Neural progenitor cell (in vitro differentiated cells): ENCODE measurements at regions not wholly inside any gene's neighbourhood (a gene's known extent, or its start where the extent isn't known, plus 50 kb on each side); places are given as distances from the start of the nearest gene placed in this dataset.

ENCODE experiments used
- DNase-seq: peaks from one replicate; pipeline ENCODE4 v3.0.0-alpha.2; 2016; ENCODE audit warnings: low spot score
- H2AFZ ChIP-seq: fragments of 200-600 bp; sonication (generic); replicated peaks from 2 replicates; pipeline ENCODE4 v1.6.1; 2016; ENCODE audit warnings: antibody characterized with exemption
- H3F3A ChIP-seq: fragments of 200-600 bp; sonication (generic); 2 replicates; pipeline ENCODE4 v1.6.1; 2016; ENCODE audit warnings: antibody characterized with exemption, low read depth
- H3K27ac ChIP-seq: fragments of 200-600 bp; sonication (generic); 2 replicates; pipeline ENCODE4 v1.5.1; 2016; ENCODE audit warnings: mild to moderate bottlenecking
- H3K27me3 ChIP-seq: fragments of 200-600 bp; sonication (generic); 2 replicates; pipeline ENCODE4 v1.6.1; 2016; ENCODE audit warnings: mild to moderate bottlenecking, moderate library complexity
- H3K36me3 ChIP-seq: fragments of 200-600 bp; sonication (generic); 2 replicates; pipeline ENCODE4 v1.5.1; 2016
- H3K4me1 ChIP-seq: fragments of 200-600 bp; sonication (generic); 2 replicates; pipeline ENCODE4 v1.6.1; 2016; ENCODE audit warnings: mixed run types
- H3K4me2 ChIP-seq: fragments of 200-600 bp; sonication (generic); 2 replicates; pipeline ENCODE4 v1.6.1; 2016
- H3K4me3 ChIP-seq: fragments of 200-600 bp; sonication (generic); 2 replicates; pipeline ENCODE4 v1.5.1; 2016
- H3K79me2 ChIP-seq: fragments of 200-600 bp; sonication (generic); 2 replicates; pipeline ENCODE4 v1.6.1; 2016; ENCODE audit warnings: low read depth
- H3K9ac ChIP-seq: fragments of 200-600 bp; sonication (generic); 2 replicates; pipeline ENCODE4 v1.6.1; 2016
- H3K9me3 ChIP-seq: fragments of 200-600 bp; sonication (generic); 2 replicates; pipeline ENCODE4 v1.5.1; 2016; ENCODE audit warnings: low read depth
- H4K20me1 ChIP-seq: fragments of 200-600 bp; sonication (generic); 2 replicates; pipeline ENCODE4 v1.6.1; 2016; ENCODE audit warnings: low read depth
- H3K27ac Mint-ChIP-seq: 3 replicates; pipeline ENCODE4 v1.8.0; 2021; ENCODE audit warnings: mixed read lengths
- H3K27me3 Mint-ChIP-seq: 2 replicates; pipeline ENCODE4 v1.8.0; 2022; ENCODE audit warnings: low read depth, mild to moderate bottlenecking, inconsistent platforms, moderate library complexity, mixed read lengths; ENCODE audit not compliant: insufficient read depth
- H3K36me3 Mint-ChIP-seq: 3 replicates; pipeline ENCODE4 v1.8.0; 2021; ENCODE audit warnings: mixed read lengths
- H3K4me1 Mint-ChIP-seq: 3 replicates; pipeline ENCODE4 v1.8.0; 2021; ENCODE audit warnings: mixed read lengths
- H3K4me3 Mint-ChIP-seq: 3 replicates; pipeline ENCODE4 v1.8.0; 2021; ENCODE audit warnings: mild to moderate bottlenecking, moderate library complexity, mixed read lengths
- H3K9me3 Mint-ChIP-seq: 3 replicates; pipeline ENCODE4 v1.8.0; 2020; ENCODE audit warnings: mixed read lengths
- EZH2 ChIP-seq: fragments of 200-600 bp; sonication (generic); IDR thresholded peaks from 2 replicates; pipeline ENCODE4 v1.6.1; 2017; ENCODE audit warnings: antibody characterized with exemption, mild to moderate bottlenecking, moderate library complexity
- EZH2phosphoT487 ChIP-seq: fragments of 200-600 bp; sonication (generic); IDR thresholded peaks from 2 replicates; pipeline ENCODE4 v1.6.1; 2017; ENCODE audit warnings: antibody characterized with exemption
- TF ChIP-seq, protein P1 (sequence below): fragments of 200-600 bp; sonication (generic); IDR thresholded peaks from 2 replicates; pipeline ENCODE4 v1.5.1; 2017; ENCODE audit warnings: antibody characterized with exemption, mild to moderate bottlenecking

DNA sequence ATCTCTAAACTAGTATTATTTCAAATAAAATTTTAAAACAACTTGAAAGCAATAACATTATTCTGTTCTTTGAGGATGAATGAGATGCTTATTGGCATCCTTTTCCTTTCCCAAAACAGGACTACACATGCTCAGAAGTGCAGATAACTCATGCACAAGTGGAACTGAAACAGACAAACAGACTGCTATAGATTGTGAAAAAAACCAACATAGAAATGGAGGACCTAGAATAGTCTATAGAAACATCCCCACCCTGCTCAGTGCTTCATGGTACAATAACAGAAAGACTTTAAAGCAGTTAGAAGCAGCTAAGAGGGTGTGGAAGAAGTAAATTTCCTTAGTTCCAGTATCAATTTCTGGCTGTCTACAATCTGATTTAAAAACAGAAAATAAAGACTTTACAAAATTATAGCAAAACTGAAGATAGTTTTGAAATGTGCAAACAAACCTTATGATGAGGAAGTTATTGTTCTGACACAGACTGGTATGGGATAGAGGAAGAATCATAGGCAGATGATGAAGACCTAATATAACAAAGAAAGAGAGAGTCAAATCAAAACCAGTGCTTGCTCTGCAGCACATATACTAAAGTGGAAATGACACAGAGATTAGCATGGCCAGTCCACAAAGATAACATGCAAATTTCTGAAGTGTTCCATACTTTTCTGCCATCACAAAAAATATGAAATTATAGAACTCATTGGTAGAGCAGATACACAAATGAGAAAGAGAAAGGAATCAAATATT is 1025.4 kb downstream of the SQOR start:
- H3K27me3 ChIP-seq, result no peaks in the 10 kb centered on the region
- H3K27me3 Mint-ChIP-seq, result peaks cover 4% of the 10 kb centered on the region
- no peaks in the 10 kb centered on the region for H3K36me3 ChIP-seq
- H3K79me2 ChIP-seq, result no peaks in the 10 kb centered on the region
- H3K4me1 ChIP-seq, result peaks cover 10% of the 10 kb centered on the region
- no peaks in the 10 kb centered on the region for H4K20me1 ChIP-seq
- H3K36me3 Mint-ChIP-seq, result no peaks in the 10 kb centered on the region
- H2AFZ ChIP-seq, result no peak overlapping the region
- no peak overlapping the region for H3K27ac Mint-ChIP-seq
- TF ChIP-seq EZH2, result no peak
- TF ChIP-seq, protein P1, sequence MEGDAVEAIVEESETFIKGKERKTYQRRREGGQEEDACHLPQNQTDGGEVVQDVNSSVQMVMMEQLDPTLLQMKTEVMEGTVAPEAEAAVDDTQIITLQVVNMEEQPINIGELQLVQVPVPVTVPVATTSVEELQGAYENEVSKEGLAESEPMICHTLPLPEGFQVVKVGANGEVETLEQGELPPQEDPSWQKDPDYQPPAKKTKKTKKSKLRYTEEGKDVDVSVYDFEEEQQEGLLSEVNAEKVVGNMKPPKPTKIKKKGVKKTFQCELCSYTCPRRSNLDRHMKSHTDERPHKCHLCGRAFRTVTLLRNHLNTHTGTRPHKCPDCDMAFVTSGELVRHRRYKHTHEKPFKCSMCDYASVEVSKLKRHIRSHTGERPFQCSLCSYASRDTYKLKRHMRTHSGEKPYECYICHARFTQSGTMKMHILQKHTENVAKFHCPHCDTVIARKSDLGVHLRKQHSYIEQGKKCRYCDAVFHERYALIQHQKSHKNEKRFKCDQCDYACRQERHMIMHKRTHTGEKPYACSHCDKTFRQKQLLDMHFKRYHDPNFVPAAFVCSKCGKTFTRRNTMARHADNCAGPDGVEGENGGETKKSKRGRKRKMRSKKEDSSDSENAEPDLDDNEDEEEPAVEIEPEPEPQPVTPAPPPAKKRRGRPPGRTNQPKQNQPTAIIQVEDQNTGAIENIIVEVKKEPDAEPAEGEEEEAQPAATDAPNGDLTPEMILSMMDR, result no peak
- TF ChIP-seq EZH2phosphoT487, result no peak
- H3K9ac ChIP-seq, result no peak overlapping the region
- no peaks in the 10 kb centered on the region for H3K4me1 Mint-ChIP-seq
- H3K4me3 ChIP-seq, result no peak overlapping the region
- H3K4me3 Mint-ChIP-seq, result no peak overlapping the region
- H3K9me3 Mint-ChIP-seq, result no peaks in the 10 kb centered on the region
- no peak overlapping the region for H3K27ac ChIP-seq
- H3K9me3 ChIP-seq, result no peaks in the 10 kb centered on the region
- no peak for DNase-seq
- H3F3A ChIP-seq, result no peaks in the 10 kb centered on the region
- no peak overlapping the region for H3K4me2 ChIP-seq

DNA sequence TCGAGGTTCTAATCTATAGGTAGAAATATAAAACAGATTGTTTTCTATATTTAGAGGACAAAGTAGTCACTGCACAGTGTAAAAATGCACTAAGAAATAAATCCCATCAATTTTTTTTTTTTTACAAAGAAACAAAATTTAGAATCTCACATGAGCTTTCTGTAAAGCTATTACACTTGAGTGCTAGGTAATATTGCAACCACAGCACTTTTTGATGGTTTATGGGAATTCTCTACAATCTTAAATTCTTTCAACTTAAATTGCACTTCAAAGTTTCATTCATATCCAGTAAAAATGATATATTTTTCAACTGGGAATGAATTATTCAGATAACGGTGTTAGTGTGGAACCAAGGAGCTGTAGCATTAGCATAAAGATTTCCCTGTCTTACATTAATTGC is 1035.4 kb downstream of the SQOR start:
- H3K4me2 ChIP-seq, result no peak overlapping the region
- TF ChIP-seq EZH2, result no peak
- TF ChIP-seq, protein P1, result no peak
- no peak for TF ChIP-seq EZH2phosphoT487
- Mint-ChIP-seq H3K36me3 (no peaks in the 10 kb centered on the region), H3K4me3 (no peak overlapping the region), H3K27me3 (no peaks in the 10 kb centered on the region), H3K4me1 (peaks cover 4% of the 10 kb centered on the region), H3K9me3 (no peaks in the 10 kb centered on the region), H3K27ac (no peak overlapping the region)
- no peaks in the 10 kb centered on the region for H4K20me1 ChIP-seq
- H3F3A ChIP-seq, result no peaks in the 10 kb centered on the region
- H2AFZ ChIP-seq, result no peak overlapping the region
- H3K27me3 ChIP-seq, result no peaks in the 10 kb centered on the region
- H3K4me3 ChIP-seq, result no peak overlapping the region
- H3K79me2 ChIP-seq, result no peaks in the 10 kb centered on the region
- no peaks in the 10 kb centered on the region for H3K36me3 ChIP-seq
- no peaks in the 10 kb centered on the region for H3K9me3 ChIP-seq
- DNase-seq, result no peak
- H3K9ac ChIP-seq, result no peak overlapping the region
- H3K27ac ChIP-seq, result no peak overlapping the region
- no peaks in the 10 kb centered on the region for H3K4me1 ChIP-seq

DNA sequence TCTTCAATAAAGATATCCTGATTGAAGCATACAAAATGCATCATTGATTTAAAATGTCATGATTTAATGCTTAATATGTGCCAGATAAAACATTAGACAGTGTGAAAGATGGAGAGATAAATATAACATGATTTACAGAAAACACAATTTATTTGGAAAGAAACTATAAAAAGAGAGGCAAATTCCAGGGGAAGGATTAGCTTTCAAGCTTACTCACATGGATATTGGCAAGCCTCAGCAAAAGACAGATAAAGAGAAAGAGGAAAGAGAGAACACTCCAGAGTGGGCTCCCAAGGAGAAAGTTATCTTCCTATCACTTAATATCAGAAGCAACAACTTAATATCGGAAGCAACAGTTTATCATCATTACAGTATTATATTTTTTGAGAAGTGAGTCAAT is 1036.5 kb downstream of the SQOR start:
- no peak overlapping the region for H3K27ac Mint-ChIP-seq
- no peaks in the 10 kb centered on the region for H3F3A ChIP-seq
- DNase-seq, result no peak
- H3K4me3 Mint-ChIP-seq, result no peak overlapping the region
- H3K36me3 Mint-ChIP-seq, result no peaks in the 10 kb centered on the region
- H3K36me3 ChIP-seq, result no peaks in the 10 kb centered on the region
- no peaks in the 10 kb centered on the region for H3K9me3 ChIP-seq
- H2AFZ ChIP-seq, result no peak overlapping the region
- peaks cover 4% of the 10 kb centered on the region for H3K4me1 Mint-ChIP-seq
- H4K20me1 ChIP-seq, result no peaks in the 10 kb centered on the region
- no peaks in the 10 kb centered on the region for H3K4me1 ChIP-seq
- H3K27ac ChIP-seq, result no peak overlapping the region
- no peak overlapping the region for H3K9ac ChIP-seq
- no peaks in the 10 kb centered on the region for H3K27me3 ChIP-seq
- no peak overlapping the region for H3K4me2 ChIP-seq
- no peaks in the 10 kb centered on the region for H3K79me2 ChIP-seq
- no peak overlapping the region for H3K4me3 ChIP-seq
- TF ChIP-seq, protein P1, result no peak
- TF ChIP-seq EZH2phosphoT487 (no peak), EZH2 (no peak)
- H3K9me3 Mint-ChIP-seq, result no peaks in the 10 kb centered on the region
- no peaks in the 10 kb centered on the region for H3K27me3 Mint-ChIP-seq
